ENCODE measurements at regions not wholly inside any gene's neighbourhood (a gene's known extent, or its start where the extent isn't known, plus 50 kb on each side); places are given as distances from the start of the nearest gene placed in this dataset.

DNA sequence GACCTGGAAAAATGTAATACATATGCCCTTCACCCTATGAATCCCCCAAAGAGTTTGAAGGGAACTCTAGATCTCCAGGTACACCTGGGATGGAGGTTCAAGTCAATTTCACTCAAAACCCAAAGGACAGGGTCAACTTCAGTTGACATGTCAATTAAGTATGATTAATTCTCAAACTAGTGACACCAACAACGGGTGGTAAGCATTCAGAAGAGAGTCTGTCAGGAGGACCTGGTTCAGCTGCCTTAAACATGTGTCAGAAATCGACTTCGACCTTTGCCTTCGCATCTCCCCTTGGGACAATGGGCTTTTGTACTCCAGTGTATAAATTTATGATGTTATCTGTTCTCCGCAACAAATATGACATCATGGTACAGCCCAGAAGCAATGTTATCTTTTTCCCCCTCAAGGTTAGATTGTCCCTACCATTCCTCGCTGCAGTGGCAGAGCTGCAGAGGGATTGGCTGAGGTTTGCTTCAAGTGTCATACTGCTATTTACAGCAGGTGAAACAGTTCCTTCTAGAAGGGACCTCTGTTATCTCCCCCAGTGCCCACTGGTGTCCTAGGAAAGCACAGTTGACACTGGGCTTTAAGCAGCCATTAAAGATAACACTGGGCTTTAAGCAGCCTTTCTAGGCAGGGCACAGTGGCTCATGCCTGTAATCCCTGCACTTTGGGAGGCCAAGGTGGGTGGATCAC, 94.7 kb upstream of the SNX9 start:
- ATAC-seq = no peak
- no peaks in the 10 kb centered on the region for H3K27me3 Mint-ChIP-seq (ENCODE audit: low read depth)
- CTCF ChIA-PET = interaction anchor here (1.0 to 1.4 kb wide), 2 partner anchors 28 to 39 kb away, joined by 3 read pairs; no protein-coding TSS in a partner anchor
- no peak for DNase-seq (ENCODE audit: low spot score)
- peaks cover 27% of the 10 kb centered on the region for H3K9me3 Mint-ChIP-seq
- H3K36me3 Mint-ChIP-seq = peaks cover 23% of the 10 kb centered on the region
- POLR2A ChIA-PET = no interaction called here
- no peak overlapping the region for H3K4me3 Mint-ChIP-seq
- TF ChIP-seq, protein P1, sequence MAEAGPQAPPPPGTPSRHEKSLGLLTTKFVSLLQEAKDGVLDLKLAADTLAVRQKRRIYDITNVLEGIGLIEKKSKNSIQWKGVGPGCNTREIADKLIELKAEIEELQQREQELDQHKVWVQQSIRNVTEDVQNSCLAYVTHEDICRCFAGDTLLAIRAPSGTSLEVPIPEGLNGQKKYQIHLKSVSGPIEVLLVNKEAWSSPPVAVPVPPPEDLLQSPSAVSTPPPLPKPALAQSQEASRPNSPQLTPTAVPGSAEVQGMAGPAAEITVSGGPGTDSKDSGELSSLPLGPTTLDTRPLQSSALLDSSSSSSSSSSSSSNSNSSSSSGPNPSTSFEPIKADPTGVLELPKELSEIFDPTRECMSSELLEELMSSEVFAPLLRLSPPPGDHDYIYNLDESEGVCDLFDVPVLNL (CRISPR knock-in tag; IDR thresholded peaks at IDR 0.05; ENCODE audit: borderline replicate concordance, low read depth) = no peak
- TF ChIP-seq NFYB (CRISPR knock-in tag; conservative IDR thresholded peaks at IDR 0.05; ENCODE audit: low read depth) = no peak
- TF ChIP-seq NR1H2 (CRISPR knock-in tag; IDR thresholded peaks at IDR 0.05) = no peak
- TF ChIP-seq GABPB1 (CRISPR knock-in tag; IDR thresholded peaks at IDR 0.05) = peak; percentile 70; the same call in 1 of the 2 replicates
- TF ChIP-seq, protein P2, sequence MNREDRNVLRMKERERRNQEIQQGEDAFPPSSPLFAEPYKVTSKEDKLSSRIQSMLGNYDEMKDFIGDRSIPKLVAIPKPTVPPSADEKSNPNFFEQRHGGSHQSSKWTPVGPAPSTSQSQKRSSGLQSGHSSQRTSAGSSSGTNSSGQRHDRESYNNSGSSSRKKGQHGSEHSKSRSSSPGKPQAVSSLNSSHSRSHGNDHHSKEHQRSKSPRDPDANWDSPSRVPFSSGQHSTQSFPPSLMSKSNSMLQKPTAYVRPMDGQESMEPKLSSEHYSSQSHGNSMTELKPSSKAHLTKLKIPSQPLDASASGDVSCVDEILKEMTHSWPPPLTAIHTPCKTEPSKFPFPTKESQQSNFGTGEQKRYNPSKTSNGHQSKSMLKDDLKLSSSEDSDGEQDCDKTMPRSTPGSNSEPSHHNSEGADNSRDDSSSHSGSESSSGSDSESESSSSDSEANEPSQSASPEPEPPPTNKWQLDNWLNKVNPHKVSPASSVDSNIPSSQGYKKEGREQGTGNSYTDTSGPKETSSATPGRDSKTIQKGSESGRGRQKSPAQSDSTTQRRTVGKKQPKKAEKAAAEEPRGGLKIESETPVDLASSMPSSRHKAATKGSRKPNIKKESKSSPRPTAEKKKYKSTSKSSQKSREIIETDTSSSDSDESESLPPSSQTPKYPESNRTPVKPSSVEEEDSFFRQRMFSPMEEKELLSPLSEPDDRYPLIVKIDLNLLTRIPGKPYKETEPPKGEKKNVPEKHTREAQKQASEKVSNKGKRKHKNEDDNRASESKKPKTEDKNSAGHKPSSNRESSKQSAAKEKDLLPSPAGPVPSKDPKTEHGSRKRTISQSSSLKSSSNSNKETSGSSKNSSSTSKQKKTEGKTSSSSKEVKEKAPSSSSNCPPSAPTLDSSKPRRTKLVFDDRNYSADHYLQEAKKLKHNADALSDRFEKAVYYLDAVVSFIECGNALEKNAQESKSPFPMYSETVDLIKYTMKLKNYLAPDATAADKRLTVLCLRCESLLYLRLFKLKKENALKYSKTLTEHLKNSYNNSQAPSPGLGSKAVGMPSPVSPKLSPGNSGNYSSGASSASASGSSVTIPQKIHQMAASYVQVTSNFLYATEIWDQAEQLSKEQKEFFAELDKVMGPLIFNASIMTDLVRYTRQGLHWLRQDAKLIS (CRISPR knock-in tag; IDR thresholded peaks at IDR 0.05; ENCODE audit: borderline replicate concordance) = no peak
- peaks cover 14% of the 10 kb centered on the region for H3K4me1 Mint-ChIP-seq
- H3K27ac Mint-ChIP-seq = no peak overlapping the region

DNA sequence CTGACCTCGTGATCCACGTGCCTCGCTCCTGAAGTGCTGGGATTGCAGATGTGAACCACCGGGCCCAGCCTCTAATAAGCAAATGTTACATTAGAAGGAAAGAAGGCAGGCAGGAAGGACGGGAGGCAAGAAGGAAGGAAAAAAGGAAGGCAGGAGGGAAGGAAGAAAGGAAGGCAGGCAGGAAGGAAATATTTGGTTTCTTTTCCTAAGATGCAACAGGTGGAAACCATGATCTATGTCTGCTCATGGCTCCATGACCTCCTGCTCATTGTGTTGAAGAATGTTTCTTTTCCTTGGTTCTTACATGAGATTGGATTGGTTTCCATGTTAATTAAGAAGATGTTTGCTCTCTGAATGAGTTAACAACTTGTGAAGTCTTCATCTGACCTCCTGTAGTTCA, 91.8 kb upstream of the SNX9 start:
- Mint-ChIP-seq H3K27me3 (ENCODE audit: low read depth) (no peaks in the 10 kb centered on the region), H3K27ac (no peak overlapping the region), H3K4me1 (peaks cover 14% of the 10 kb centered on the region), H3K4me3 (no peak overlapping the region), H3K36me3 (peaks cover 1% of the 10 kb centered on the region), H3K9me3 (peaks cover 2% of the 10 kb centered on the region)
- DNase-seq (ENCODE audit: low spot score) = no peak
- ATAC-seq = no peak
- POLR2A ChIA-PET = interaction anchor here (0.7 kb wide), 1 partner anchor 288 kb away, joined by 10 read pairs; no protein-coding TSS in a partner anchor
- TF ChIP-seq MYBL2 (CRISPR knock-in tag; IDR thresholded peaks at IDR 0.05) (no peak), FOXJ3 (CRISPR knock-in tag; IDR thresholded peaks at IDR 0.05; ENCODE audit: borderline replicate concordance) (no peak), SOX15 (CRISPR knock-in tag; IDR thresholded peaks at IDR 0.05) (no peak), ATF6 (CRISPR knock-in tag; IDR thresholded peaks at IDR 0.05) (no peak), ZBTB21 (CRISPR knock-in tag; IDR thresholded peaks at IDR 0.05; ENCODE audit: borderline replicate concordance) (no peak)
- CTCF ChIA-PET = interaction anchor here (1.0 kb wide), 1 partner anchor 62 kb away, joined by 3 read pairs; no protein-coding TSS in a partner anchor

DNA sequence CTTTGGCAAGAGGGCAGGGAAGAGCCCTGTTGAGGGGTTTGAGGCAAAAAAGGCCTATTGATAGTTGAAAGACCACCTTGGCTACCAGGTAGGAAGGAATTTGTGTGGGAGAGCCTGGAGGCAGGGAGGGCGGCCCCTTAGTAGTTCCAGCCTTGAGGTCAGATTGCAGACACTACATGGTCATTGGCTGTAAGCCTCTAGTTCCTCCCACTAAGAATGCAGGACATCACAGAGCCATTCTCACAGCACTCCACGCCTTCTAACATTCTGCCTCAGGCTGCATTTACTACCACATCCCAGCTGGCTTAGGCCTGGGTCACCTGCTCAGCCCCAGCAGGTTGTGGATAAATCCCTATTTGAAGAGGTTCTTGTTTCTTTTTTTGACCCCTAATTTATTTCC, 91.0 kb upstream of the SNX9 start:
- TF ChIP-seq FOXP1 (CRISPR knock-in tag; IDR thresholded peaks at IDR 0.05; ENCODE audit: borderline replicate concordance) = no peak
- TF ChIP-seq IRF2 (CRISPR knock-in tag; IDR thresholded peaks at IDR 0.05; ENCODE audit: borderline replicate concordance, low read depth) = no peak
- TF ChIP-seq GTF2I (CRISPR knock-in tag; conservative IDR thresholded peaks at IDR 0.05) = no peak
- no peak for TF ChIP-seq ATF1 (CRISPR knock-in tag; IDR thresholded peaks at IDR 0.05)
- H3K4me1 Mint-ChIP-seq = peaks cover 14% of the 10 kb centered on the region
- H3K4me3 Mint-ChIP-seq = no peak overlapping the region
- H3K27ac Mint-ChIP-seq = no peak overlapping the region
- ChIA-PET CTCF (interaction anchor here (1.0 kb wide), 1 partner anchor 63 kb away, joined by 3 read pairs; no protein-coding TSS in a partner anchor), POLR2A (no interaction called here)
- no peaks in the 10 kb centered on the region for H3K36me3 Mint-ChIP-seq
- peak; percentile 92 for ATAC-seq
- H3K9me3 Mint-ChIP-seq = peaks cover 3% of the 10 kb centered on the region
- H3K27me3 Mint-ChIP-seq (ENCODE audit: low read depth) = no peaks in the 10 kb centered on the region
- no peak for DNase-seq (ENCODE audit: low spot score)
